HUES6 (cell line): ENCODE measurements at regions not wholly inside any gene's neighbourhood (a gene's known extent, or its start where the extent isn't known, plus 50 kb on each side); places are given as distances from the start of the nearest gene placed in this dataset.

Source experiments
- H3K27ac ChIP-seq: 2 replicates; pipeline ENCODE4 v1.7.0; 2013; ENCODE audit warnings: low read depth, mild to moderate bottlenecking, low read length, inconsistent platforms
- H3K27me3 ChIP-seq: 2 replicates; pipeline ENCODE4 v1.6.1; 2013; ENCODE audit warnings: low read length; ENCODE audit not compliant: control insufficient read depth, insufficient read depth
- H3K36me3 ChIP-seq: 2 replicates; pipeline ENCODE4 v1.6.1; 2013; ENCODE audit warnings: low read length; ENCODE audit not compliant: control insufficient read depth, insufficient read depth
- H3K4me1 ChIP-seq: 2 replicates; pipeline ENCODE4 v1.6.1; 2013; ENCODE audit warnings: low read length; ENCODE audit not compliant: control insufficient read depth, insufficient read depth
- H3K4me3 ChIP-seq: 2 replicates; pipeline ENCODE4 v1.5.1; 2013; ENCODE audit warnings: low read depth, low read length
- H3K9ac ChIP-seq: one replicate; pipeline ENCODE4 v1.6.1; 2013; ENCODE audit warnings: mild to moderate bottlenecking, low read length
- H3K9me3 ChIP-seq: 2 replicates; pipeline ENCODE4 v1.6.1; 2013; ENCODE audit warnings: low read depth, low read length; ENCODE audit not compliant: control insufficient read depth, insufficient read depth

- Histone ChIP-seq H3K4me1 (no peaks in the 10 kb centered on the region), H3K36me3 (no peaks in the 10 kb centered on the region), H3K27ac (no peak overlapping the region), H3K9me3 (no peaks in the 10 kb centered on the region), H3K4me3 (no peak overlapping the region), H3K9ac (no peak overlapping the region), H3K27me3 (no peaks in the 10 kb centered on the region)
Observed at GRCh38 chr2:52918551-52918950, 849.1 kb upstream of the CHAC2 start.

- no peak overlapping the region for H3K9ac ChIP-seq
- no peaks in the 10 kb centered on the region for H3K27me3 ChIP-seq
- no peak overlapping the region for H3K27ac ChIP-seq
- H3K9me3 ChIP-seq: no peaks in the 10 kb centered on the region
- no peak overlapping the region for H3K4me3 ChIP-seq
- H3K4me1 ChIP-seq: no peaks in the 10 kb centered on the region
- no peaks in the 10 kb centered on the region for H3K36me3 ChIP-seq
Observed at GRCh38 chr2:52916981-52917380, 850.6 kb upstream of the CHAC2 start.

GRCh38 chr2:52904355-52904891, 863.2 kb upstream of the CHAC2 start:
- Histone ChIP-seq H3K27me3 (no peaks in the 10 kb centered on the region), H3K9me3 (peaks cover 17% of the 10 kb centered on the region), H3K9ac (no peak overlapping the region), H3K4me3 (no peak overlapping the region), H3K4me1 (no peaks in the 10 kb centered on the region), H3K36me3 (no peaks in the 10 kb centered on the region), H3K27ac (no peak overlapping the region)

GRCh38 chr2:52897511-52898044, 870.0 kb upstream of the CHAC2 start:
- H3K4me1 ChIP-seq: no peaks in the 10 kb centered on the region
- no peaks in the 10 kb centered on the region for H3K27me3 ChIP-seq
- H3K4me3 ChIP-seq: no peak overlapping the region
- H3K9ac ChIP-seq: peak overlapping the region; percentile 68
- no peaks in the 10 kb centered on the region for H3K36me3 ChIP-seq
- peaks cover 37% of the 10 kb centered on the region for H3K9me3 ChIP-seq
- peak overlapping the region; percentile 76; the same call in 1 of the 2 replicates for H3K27ac ChIP-seq

GRCh38 chr2:52895726-52896340, 871.8 kb upstream of the CHAC2 start:
- Histone ChIP-seq H3K9me3 (peaks cover 33% of the 10 kb centered on the region), H3K4me1 (no peaks in the 10 kb centered on the region), H3K27ac (no peak overlapping the region), H3K36me3 (no peaks in the 10 kb centered on the region), H3K9ac (no peak overlapping the region), H3K27me3 (no peaks in the 10 kb centered on the region), H3K4me3 (no peak overlapping the region)

GRCh38 chr2:52886556-52886955, 881.0 kb upstream of the CHAC2 start:
- H3K27ac ChIP-seq: no peak overlapping the region
- no peak overlapping the region for H3K9ac ChIP-seq
- no peaks in the 10 kb centered on the region for H3K4me1 ChIP-seq
- H3K27me3 ChIP-seq: no peaks in the 10 kb centered on the region
- H3K4me3 ChIP-seq: no peak overlapping the region
- no peaks in the 10 kb centered on the region for H3K9me3 ChIP-seq
- no peaks in the 10 kb centered on the region for H3K36me3 ChIP-seq

- Histone ChIP-seq H3K36me3 (no peaks in the 10 kb centered on the region), H3K4me1 (no peaks in the 10 kb centered on the region), H3K27me3 (no peaks in the 10 kb centered on the region), H3K9ac (no peak overlapping the region), H3K4me3 (no peak overlapping the region), H3K9me3 (no peaks in the 10 kb centered on the region), H3K27ac (no peak overlapping the region)
Observed at GRCh38 chr2:52884761-52885352, 882.7 kb upstream of the CHAC2 start.

GRCh38 chr2:52882974-52883373, 884.6 kb upstream of the CHAC2 start:
- Histone ChIP-seq H3K27me3 (no peaks in the 10 kb centered on the region), H3K9ac (no peak overlapping the region), H3K4me3 (no peak overlapping the region), H3K4me1 (no peaks in the 10 kb centered on the region), H3K36me3 (no peaks in the 10 kb centered on the region), H3K9me3 (no peaks in the 10 kb centered on the region), H3K27ac (no peak overlapping the region)

GRCh38 chr2:52881606-52882005, 886.0 kb upstream of the CHAC2 start:
- Histone ChIP-seq H3K4me1 (no peaks in the 10 kb centered on the region), H3K36me3 (no peaks in the 10 kb centered on the region), H3K9me3 (no peaks in the 10 kb centered on the region), H3K4me3 (no peak overlapping the region), H3K9ac (no peak overlapping the region), H3K27me3 (no peaks in the 10 kb centered on the region), H3K27ac (no peak overlapping the region)

GRCh38 chr2:52880872-52881271, 886.7 kb upstream of the CHAC2 start:
- Histone ChIP-seq H3K9me3 (no peaks in the 10 kb centered on the region), H3K27ac (no peak overlapping the region), H3K9ac (no peak overlapping the region), H3K4me1 (no peaks in the 10 kb centered on the region), H3K27me3 (no peaks in the 10 kb centered on the region), H3K4me3 (no peak overlapping the region), H3K36me3 (no peaks in the 10 kb centered on the region)

GRCh38 chr2:52879561-52879960, 888.0 kb upstream of the CHAC2 start:
- Histone ChIP-seq H3K27ac (no peak overlapping the region), H3K9me3 (no peaks in the 10 kb centered on the region), H3K4me1 (no peaks in the 10 kb centered on the region), H3K4me3 (no peak overlapping the region), H3K36me3 (no peaks in the 10 kb centered on the region), H3K9ac (no peak overlapping the region), H3K27me3 (no peaks in the 10 kb centered on the region)
